WI38 (cell line): ENCODE measurements at regions not wholly inside any gene's neighbourhood (a gene's known extent, or its start where the extent isn't known, plus 50 kb on each side); places are given as distances from the start of the nearest gene placed in this dataset.

Source experiments
- H3K4me3 ChIP-seq: 2 replicates; pipeline ENCODE4 v1.5.1; 2011; ENCODE audit warnings: low read depth, mild to moderate bottlenecking, control low read depth, low read length
- TF ChIP-seq, protein P1 (sequence below): IDR thresholded peaks from 2 replicates; pipeline ENCODE4 v1.5.1; 2012; ENCODE audit warnings: low read depth, mild to moderate bottlenecking, control low read depth, low read length

GRCh38 chr18:10321576-10321975, 132.9 kb upstream of the APCDD1 start:
- TF ChIP-seq, protein P1, sequence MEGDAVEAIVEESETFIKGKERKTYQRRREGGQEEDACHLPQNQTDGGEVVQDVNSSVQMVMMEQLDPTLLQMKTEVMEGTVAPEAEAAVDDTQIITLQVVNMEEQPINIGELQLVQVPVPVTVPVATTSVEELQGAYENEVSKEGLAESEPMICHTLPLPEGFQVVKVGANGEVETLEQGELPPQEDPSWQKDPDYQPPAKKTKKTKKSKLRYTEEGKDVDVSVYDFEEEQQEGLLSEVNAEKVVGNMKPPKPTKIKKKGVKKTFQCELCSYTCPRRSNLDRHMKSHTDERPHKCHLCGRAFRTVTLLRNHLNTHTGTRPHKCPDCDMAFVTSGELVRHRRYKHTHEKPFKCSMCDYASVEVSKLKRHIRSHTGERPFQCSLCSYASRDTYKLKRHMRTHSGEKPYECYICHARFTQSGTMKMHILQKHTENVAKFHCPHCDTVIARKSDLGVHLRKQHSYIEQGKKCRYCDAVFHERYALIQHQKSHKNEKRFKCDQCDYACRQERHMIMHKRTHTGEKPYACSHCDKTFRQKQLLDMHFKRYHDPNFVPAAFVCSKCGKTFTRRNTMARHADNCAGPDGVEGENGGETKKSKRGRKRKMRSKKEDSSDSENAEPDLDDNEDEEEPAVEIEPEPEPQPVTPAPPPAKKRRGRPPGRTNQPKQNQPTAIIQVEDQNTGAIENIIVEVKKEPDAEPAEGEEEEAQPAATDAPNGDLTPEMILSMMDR: no peak
- no peak overlapping the region for H3K4me3 ChIP-seq

DNA sequence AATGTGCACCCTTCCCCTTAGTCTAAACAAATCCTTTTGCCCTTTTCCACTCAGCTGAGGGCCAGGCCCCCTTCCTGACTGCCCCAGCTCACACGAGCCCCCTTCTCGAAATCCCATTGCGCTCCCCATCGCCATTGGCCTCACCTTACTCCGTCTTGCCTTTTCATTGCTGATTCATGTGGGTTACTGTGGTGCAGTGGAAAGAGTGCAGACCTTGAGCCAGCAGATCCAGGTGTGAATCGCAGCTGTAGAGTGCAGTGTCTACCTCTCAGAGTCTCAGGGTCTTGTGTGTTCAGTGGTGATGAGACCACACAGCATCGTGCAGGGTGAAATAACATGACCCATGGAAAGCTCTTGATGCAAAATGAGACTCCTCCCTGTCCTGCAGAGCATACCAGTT, 132.4 kb upstream of the APCDD1 start:
- TF ChIP-seq, protein P1: no peak
- H3K4me3 ChIP-seq: no peak overlapping the region

GRCh38 chr18:10322435-10322834, 132.0 kb upstream of the APCDD1 start:
- no peak overlapping the region for H3K4me3 ChIP-seq
- TF ChIP-seq, protein P1: no peak

DNA sequence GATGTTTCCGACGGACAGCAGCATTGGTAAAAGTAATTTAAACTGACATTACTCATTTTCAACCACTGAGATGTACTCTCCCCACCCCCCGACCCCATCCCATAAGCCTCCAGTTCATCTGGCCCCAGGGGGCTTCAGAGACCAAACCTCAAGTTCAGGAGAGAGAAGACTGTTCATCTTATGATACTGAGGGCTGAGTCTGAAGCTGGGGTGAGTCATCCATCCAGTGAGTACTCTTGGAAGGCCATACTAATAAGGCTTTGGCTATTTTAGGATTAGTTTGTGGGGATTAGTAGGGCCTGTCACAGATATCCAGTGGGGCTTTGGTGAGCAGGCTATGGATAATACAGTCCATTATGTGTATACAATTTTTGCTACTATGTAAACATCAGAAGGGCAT, 125.3 kb upstream of the APCDD1 start:
- TF ChIP-seq, protein P1: no peak
- no peak overlapping the region for H3K4me3 ChIP-seq

GRCh38 chr18:10330428-10330827, 124.0 kb upstream of the APCDD1 start:
- TF ChIP-seq, protein P1: no peak

GRCh38 chr18:10332452-10332851, 122.0 kb upstream of the APCDD1 start:
- no peak overlapping the region for H3K4me3 ChIP-seq
- TF ChIP-seq, protein P1: no peak

More at GRCh38 chr18:10330428-10330827, 124.0 kb upstream of the APCDD1 start:
- H3K4me3 ChIP-seq: no peak overlapping the region

- TF ChIP-seq, protein P1: no peak
These were observed 117.6 kb upstream of the APCDD1 start for GRCh38 chr18:10336749-10337350.

More at GRCh38 chr18:10336749-10337350, 117.6 kb upstream of the APCDD1 start:
- no peak overlapping the region for H3K4me3 ChIP-seq
